Epithelial cell of esophagus (primary cell): ENCODE measurements at regions not wholly inside any gene's neighbourhood (a gene's known extent, or its start where the extent isn't known, plus 50 kb on each side); places are given as distances from the start of the nearest gene placed in this dataset.
"Not testable (repeated sequence)": the region's sequence is repeated elsewhere in the genome, so short reads cannot be mapped to it uniquely, and the experiment has no call there.

ENCODE experiments used
- DNase-seq: peaks from one replicate; pipeline ENCODE4 v3.0.0; 2010; ENCODE audit warnings: low read depth
- H3K4me3 ChIP-seq: 2 replicates; pipeline ENCODE4 v1.5.1; 2011; ENCODE audit warnings: mild to moderate bottlenecking, low read length, control low read depth
- TF ChIP-seq, protein P1 (sequence below): IDR thresholded peaks from 2 replicates; pipeline ENCODE4 v1.5.1; 2011; ENCODE audit warnings: low read depth, mild to moderate bottlenecking, low read length, control low read depth, inconsistent platforms; ENCODE audit not compliant: insufficient read depth; ENCODE audit errors: missing control alignments

DNA sequence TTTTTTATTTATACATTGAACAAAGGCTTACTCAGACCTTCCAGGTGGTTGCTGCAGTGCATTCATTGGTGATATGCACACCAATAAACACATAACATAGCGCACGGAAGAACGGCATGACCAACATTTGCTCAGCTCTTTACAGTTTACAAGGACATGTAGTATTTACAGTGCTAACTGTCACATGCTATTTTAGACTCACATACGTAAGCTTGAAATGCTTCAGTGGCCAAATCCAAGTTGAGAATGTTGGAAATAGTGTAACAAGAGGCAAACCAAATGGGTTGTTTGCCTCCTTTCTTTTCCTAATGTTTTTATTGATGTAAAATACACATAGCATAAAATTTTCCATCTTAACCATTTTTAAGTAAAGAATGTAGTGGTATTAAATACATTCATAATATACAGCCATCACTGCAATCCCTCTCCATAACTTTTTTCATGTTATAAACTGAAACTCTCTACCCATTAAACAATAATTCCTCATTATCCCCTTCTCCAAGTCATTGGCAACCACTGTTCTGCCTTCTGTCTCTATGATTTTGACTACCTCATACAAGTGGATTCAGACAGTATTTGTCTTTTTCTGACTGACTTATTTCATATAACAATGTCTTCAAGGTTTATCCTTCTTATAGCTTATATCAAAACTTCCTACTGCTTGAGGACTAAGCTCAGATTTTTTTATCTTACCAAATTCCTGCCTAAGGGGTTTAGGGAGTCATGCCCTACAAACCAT, 1722.9 kb upstream of the AGA start:
- H3K4me3 ChIP-seq, result no peak overlapping the region
- no peak for DNase-seq
- TF ChIP-seq, protein P1, sequence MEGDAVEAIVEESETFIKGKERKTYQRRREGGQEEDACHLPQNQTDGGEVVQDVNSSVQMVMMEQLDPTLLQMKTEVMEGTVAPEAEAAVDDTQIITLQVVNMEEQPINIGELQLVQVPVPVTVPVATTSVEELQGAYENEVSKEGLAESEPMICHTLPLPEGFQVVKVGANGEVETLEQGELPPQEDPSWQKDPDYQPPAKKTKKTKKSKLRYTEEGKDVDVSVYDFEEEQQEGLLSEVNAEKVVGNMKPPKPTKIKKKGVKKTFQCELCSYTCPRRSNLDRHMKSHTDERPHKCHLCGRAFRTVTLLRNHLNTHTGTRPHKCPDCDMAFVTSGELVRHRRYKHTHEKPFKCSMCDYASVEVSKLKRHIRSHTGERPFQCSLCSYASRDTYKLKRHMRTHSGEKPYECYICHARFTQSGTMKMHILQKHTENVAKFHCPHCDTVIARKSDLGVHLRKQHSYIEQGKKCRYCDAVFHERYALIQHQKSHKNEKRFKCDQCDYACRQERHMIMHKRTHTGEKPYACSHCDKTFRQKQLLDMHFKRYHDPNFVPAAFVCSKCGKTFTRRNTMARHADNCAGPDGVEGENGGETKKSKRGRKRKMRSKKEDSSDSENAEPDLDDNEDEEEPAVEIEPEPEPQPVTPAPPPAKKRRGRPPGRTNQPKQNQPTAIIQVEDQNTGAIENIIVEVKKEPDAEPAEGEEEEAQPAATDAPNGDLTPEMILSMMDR, result no peak

GRCh38 chr4:179165862-179166261, 1723.6 kb upstream of the AGA start:
- DNase-seq, result no peak
- no peak overlapping the region for H3K4me3 ChIP-seq
- TF ChIP-seq, protein P1, result no peak

DNA sequence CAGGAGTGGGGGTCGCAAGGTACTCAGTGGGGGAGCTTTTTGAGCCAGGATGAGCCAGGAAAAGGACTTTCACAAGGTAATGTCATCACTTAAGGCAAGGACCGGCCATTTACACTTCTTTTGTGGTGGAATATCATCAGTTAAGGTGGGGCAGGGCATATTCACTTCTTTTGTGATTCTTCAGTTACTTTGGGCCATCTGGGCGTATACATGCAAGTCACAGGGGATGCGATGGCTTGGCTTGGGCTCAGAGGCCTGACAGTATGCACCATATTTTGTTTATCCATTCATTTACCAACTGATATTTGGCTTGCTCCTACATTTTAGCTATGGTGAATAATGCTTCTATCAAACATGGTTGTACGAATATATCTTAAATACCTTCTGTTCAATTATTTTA, 1728.1 kb upstream of the AGA start:
- not testable (repeated sequence) for H3K4me3 ChIP-seq, DNase-seq

DNA sequence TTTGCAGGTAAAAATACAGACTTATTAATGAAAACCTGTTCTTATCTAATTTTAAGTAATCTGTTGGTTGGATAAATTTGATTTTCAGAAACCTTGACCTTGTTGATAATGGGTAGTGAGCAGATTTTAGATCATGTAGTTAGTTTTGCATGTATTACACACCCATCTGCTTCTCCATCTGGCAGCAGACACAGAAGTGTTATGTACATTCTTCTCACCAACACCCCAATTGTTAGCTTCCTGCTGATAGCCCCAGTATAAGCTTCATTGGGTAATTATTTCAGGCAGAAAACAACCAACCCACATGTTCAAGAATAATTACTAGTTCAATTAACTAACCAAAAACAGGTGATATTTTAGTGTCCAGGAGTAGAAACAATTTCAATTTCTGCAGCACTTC, 1740.5 kb upstream of the AGA start:
- H3K4me3 ChIP-seq, result no peak overlapping the region
- DNase-seq, result no peak
- TF ChIP-seq, protein P1, result no peak

GRCh38 chr4:179195887-179196286, 1753.7 kb upstream of the AGA start:
- TF ChIP-seq, protein P1, result no peak
- DNase-seq, result no peak
- no peak overlapping the region for H3K4me3 ChIP-seq

DNA sequence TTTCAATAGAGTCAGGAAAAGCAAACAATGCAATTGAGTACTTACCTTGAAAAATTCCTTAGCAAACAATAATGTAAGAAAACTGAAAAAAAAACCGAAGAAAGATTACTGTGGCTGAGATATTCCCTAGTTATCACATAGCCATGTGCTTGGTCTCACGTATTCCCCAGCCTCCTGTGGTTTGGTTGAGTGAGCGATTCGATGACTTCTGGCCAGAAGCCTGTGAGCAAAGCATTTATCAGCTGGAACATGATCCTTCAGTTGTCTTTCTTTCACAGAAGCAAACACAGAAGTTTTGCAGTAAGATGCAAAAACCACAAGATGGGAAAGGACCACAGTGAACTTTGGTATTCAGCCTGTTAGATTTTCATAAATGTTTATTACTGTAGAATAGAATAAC, 1754.3 kb upstream of the AGA start:
- H3K4me3 ChIP-seq, result no peak overlapping the region
- DNase-seq, result peak; percentile 9
- TF ChIP-seq, protein P1, result no peak

DNA sequence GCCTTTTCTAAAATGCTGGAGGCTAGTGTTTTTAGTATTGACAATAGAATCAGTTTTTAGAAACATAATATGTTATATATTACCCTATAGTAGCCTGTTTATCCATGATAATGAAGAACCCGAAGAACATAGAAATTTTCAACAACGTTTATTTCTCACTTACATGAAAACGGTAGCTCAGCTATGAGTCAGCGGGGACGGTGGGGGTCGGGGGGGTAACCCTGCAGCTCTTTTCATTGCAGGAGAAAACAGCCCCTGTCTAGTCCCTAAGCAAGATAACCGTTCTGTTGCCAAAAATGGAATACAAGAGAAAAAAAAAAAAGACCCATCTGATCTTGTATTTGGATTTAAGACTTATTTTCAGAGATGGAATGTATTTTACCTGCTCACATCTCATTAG, 1758.4 kb upstream of the AGA start:
- no peak for DNase-seq
- no peak overlapping the region for H3K4me3 ChIP-seq
- TF ChIP-seq, protein P1, result no peak
